HG03558 (cell line): ENCODE measurements at regions not wholly inside any gene's neighbourhood (a gene's known extent, or its start where the extent isn't known, plus 50 kb on each side); places are given as distances from the start of the nearest gene placed in this dataset.

Experiments used
- ATAC-seq: cut with Tn5 transposase; IDR thresholded peaks from one replicate; pipeline ENCODE4 v1.9.1; 2021; ENCODE audit warnings: moderate number of reproducible peaks; ENCODE audit not compliant: unreplicated experiment; ENCODE audit errors: extremely low read depth

DNA sequence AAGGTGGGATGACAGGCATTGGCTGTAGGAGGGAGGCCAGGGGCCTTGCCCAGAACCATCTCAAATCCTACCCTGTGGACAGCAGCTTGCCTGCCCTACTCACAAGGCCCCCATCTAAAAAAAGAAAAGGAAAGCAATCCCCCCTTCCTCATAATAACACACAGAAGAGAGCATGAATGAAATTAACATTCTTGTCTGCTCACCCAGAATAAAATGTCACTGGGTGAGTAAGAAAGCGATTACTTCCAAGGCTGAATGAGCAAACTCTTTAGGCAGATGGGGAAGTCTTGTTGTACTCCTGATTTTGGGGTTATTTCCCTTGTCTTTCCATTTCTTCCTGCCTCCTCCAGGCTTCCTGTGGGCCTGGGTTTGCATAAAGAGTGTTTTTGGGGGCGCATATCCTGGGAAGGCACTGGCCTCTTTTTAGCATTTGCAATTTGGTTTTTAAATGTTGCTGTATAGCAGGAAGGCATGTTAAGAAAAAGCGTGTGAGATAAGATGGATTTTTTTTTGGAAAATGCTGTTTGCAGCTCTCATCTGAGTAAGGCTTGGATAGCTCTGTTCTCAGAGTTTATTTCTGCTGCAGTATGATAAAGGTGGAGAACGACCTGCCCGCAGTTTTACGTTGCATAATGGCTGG lies 248.3 kb upstream of the GATB start:
- no peak for ATAC-seq

DNA sequence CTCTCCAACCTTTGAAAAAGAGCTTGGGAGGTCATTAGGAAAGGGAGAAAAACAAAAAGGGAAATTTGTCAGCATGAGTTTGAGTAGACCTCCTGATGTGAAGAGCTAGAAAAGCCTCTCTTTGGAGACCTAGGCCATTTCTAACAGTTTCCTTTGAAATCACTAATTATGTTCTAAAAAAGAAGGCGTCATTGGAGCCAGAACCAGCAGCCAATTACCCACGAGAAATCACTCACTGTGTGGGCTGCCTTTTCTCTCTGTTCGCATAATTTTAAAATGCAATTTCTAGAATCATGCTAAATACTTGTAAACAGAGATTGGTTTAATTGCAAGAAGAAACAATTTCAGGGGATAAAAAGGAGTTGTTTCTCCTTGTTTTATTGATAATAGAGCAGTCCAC lies 246.3 kb upstream of the GATB start:
- no peak for ATAC-seq

GRCh38 chr4:152004801-152005200 lies 244.0 kb upstream of the GATB start:
- ATAC-seq, result no peak

- ATAC-seq, result no peak
Measured at GRCh38 chr4:152000518-152000917, 239.7 kb upstream of the GATB start.

DNA sequence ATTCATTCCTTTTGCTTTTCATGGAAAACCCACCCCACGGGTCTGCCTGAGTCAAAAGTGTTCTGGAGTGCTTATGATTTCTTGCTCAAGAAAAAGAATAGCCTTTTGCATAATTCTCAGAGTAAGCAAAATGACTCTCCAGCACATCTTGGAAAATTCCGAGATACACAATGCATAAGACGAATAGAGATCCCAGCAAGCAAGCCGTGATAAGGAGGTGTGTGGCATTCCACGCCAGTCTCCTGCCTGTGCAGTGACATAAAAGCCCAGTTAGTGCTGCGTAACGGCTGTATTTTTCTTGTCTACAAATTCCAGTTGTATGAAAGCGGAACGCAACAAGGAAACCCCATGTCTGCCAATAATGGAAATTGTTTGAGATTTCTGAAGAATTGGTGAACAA lies 237.9 kb upstream of the GATB start:
- no peak for ATAC-seq

GRCh38 chr4:151997461-151997860 lies 236.7 kb upstream of the GATB start:
- ATAC-seq, result no peak

DNA sequence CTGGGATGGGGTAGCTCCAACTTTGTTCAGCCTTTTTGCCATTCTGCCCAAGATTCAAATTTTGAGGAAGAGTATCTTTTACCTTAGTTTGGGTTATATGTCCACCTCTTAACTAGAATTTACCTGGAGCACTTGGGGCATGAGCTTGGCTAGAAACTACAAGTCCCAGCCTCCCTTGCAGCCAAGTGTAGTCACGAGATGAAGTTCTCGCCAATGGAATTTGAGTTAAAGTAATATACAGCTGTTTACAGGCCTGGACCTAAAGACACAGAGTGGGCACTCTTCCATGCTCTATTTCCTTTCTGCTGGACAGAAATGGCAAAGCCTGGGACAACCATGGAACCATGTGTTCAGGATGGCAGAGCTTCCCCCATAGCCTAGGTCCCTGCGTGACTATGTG lies 233.6 kb upstream of the GATB start:
- ATAC-seq, result no peak

- no peak for ATAC-seq
Measured at GRCh38 chr4:151993521-151993920, 232.7 kb upstream of the GATB start.

GRCh38 chr4:151992332-151993154 lies 231.7 kb upstream of the GATB start:
- no peak for ATAC-seq

- ATAC-seq, result no peak
Measured at GRCh38 chr4:151991884-151992167, 231.0 kb upstream of the GATB start.

- no peak for ATAC-seq
Measured at GRCh38 chr4:151991001-151991883, 230.4 kb upstream of the GATB start.

- ATAC-seq, result no peak
Measured at GRCh38 chr4:151990201-151990600, 229.4 kb upstream of the GATB start.

- ATAC-seq, result no peak
Measured at GRCh38 chr4:151988591-151988990, 227.8 kb upstream of the GATB start.

DNA sequence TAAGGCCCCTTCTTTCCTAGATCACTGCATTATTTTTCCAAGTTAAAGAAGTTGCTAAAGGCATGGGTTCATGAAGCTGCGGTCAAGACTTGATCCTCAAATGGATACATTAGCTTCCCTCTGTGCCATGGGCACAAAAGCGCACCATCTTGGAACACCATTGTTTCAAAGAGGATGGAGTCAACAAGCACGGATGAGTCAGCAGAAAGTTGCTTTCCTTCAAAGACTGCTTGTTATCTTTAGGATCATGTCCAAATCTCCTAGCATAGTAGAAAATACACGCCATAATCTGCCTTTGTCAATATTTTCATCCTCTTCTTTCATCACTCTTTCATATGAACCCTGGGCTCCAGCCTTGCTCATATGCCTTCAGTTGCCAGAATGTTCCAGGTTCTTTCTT lies 226.8 kb upstream of the GATB start:
- no peak for ATAC-seq

DNA sequence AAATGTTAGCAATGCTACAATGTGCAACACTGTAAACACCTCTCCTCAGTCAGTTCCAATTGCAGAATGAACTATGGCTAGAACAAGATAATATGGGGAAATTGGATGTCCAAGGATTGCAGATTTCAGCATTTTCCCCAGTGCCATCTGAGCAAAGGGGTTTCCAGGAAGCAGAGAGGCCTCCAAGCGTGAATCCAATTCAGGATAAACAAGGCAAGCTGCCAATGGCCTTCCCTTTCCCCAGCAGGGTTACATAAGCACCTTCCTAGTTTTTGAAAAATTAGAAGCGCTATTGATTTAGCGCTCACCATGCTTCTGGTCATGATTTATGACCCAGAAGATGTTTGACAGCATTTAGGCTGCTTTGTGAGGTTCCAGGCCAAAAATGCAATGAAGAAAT lies 223.0 kb upstream of the GATB start:
- no peak for ATAC-seq

DNA sequence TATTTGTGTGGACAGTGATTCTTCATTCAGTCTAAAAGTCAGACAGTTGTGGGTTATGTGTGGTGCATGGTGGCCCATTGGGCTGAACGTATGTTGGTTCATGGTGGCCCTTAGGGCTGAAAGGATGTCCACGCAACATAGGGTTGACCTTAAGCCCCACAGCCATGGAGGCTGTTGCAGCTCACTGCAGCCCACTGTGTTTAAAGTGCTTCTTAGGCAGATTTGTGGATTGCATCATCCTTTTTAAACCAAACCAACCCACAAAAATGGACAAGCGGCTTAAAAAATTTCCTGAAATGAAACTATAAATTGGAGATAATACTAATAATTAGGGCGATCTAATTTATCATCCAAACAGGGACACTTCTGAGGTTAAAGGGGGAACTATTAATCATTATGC lies 219.0 kb upstream of the GATB start:
- ATAC-seq, result no peak

DNA sequence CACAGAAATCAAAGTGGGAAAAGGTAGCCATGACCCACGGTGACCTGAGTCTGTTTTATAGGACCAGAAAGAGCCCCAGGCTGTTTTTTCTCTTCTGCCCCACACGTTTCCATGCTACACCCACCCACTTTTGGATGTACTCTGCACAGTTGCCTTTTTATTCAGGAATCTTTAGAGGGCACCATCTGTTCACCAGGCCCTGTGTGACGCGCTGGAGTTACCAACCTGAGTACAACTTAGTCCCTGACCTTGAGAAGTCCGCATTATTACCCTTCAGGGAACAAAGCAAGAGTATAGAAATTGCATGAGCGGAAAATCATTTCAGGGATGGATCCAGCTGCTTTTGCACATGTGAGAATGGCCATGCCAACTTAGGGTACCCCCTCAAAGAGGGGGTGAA lies 207.8 kb upstream of the GATB start:
- no peak for ATAC-seq

DNA sequence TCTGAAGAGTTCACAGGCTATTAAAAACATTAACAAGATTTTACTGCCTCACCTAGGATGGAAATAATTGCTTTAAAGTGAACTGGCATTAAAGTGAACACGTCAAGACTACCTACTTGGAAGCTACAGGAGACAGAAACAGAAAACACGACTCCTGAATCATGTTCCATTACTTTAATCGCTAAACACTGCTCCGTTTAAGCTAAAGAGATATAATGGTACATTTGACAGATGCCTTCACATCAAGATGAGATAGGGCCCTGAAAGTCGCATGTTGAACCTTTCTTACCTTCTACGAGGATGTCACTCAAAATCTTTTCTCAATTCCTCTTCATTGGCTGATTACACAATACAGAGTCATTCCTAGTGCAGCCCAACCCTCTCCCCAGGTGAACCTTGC lies 206.3 kb upstream of the GATB start:
- ATAC-seq, result no peak

- ATAC-seq, result no peak
Measured at GRCh38 chr4:151962138-151962823, 201.5 kb upstream of the GATB start.

- ATAC-seq, result no peak
Measured at GRCh38 chr4:151961456-151961855, 200.6 kb upstream of the GATB start.
